GM21619 (cell line): ENCODE measurements at regions not wholly inside any gene's neighbourhood (a gene's known extent, or its start where the extent isn't known, plus 50 kb on each side); places are given as distances from the start of the nearest gene placed in this dataset.

Source experiments
- ATAC-seq: cut with Tn5 transposase; IDR thresholded peaks from one replicate; pipeline ENCODE4 v1.9.1; 2021; ENCODE audit not compliant: unreplicated experiment

- no peak for ATAC-seq
Measured at GRCh38 chr7:25279705-25280104, 51.4 kb upstream of the NPVF start.

- ATAC-seq, result no peak
Measured at GRCh38 chr7:25280181-25280580, 51.9 kb upstream of the NPVF start.

GRCh38 chr7:25282194-25282593 lies 53.9 kb upstream of the NPVF start:
- no peak for ATAC-seq

GRCh38 chr7:25286756-25287155 lies 58.5 kb upstream of the NPVF start:
- no peak for ATAC-seq

- no peak for ATAC-seq
Measured at GRCh38 chr7:25287291-25287690, 59.0 kb upstream of the NPVF start.

- no peak for ATAC-seq
Measured at GRCh38 chr7:25288556-25289307, 60.4 kb upstream of the NPVF start.

- ATAC-seq, result no peak
Measured at GRCh38 chr7:25289518-25289917, 61.2 kb upstream of the NPVF start.

- ATAC-seq, result no peak
Measured at GRCh38 chr7:25294624-25295023, 66.3 kb upstream of the NPVF start.

GRCh38 chr7:25295387-25295786 lies 67.1 kb upstream of the NPVF start:
- no peak for ATAC-seq

- ATAC-seq, result no peak
Measured at GRCh38 chr7:25296086-25296485, 67.8 kb upstream of the NPVF start.

GRCh38 chr7:25297278-25297677 lies 69.0 kb upstream of the NPVF start:
- no peak for ATAC-seq

GRCh38 chr7:25303281-25304181 lies 75.2 kb upstream of the NPVF start:
- no peak for ATAC-seq

- ATAC-seq, result no peak
Measured at GRCh38 chr7:25304691-25305090, 76.4 kb upstream of the NPVF start.

- ATAC-seq, result no peak
Measured at GRCh38 chr7:25305831-25306230, 77.5 kb upstream of the NPVF start.

- ATAC-seq, result no peak
Measured at GRCh38 chr7:25307624-25308023, 79.3 kb upstream of the NPVF start.

GRCh38 chr7:25308246-25308645 lies 80.0 kb upstream of the NPVF start:
- no peak for ATAC-seq

- no peak for ATAC-seq
Measured at GRCh38 chr7:25308906-25309705, 80.8 kb upstream of the NPVF start.

GRCh38 chr7:25310896-25311295 lies 82.6 kb upstream of the NPVF start:
- no peak for ATAC-seq

- no peak for ATAC-seq
Measured at GRCh38 chr7:25311346-25311745, 83.1 kb upstream of the NPVF start.

GRCh38 chr7:25312968-25313367 lies 84.7 kb upstream of the NPVF start:
- no peak for ATAC-seq

GRCh38 chr7:25313526-25313925 lies 85.2 kb upstream of the NPVF start:
- ATAC-seq, result no peak
